SK-N-SH (cell line): ENCODE measurements at regions not wholly inside any gene's neighbourhood (a gene's known extent, or its start where the extent isn't known, plus 50 kb on each side); places are given as distances from the start of the nearest gene placed in this dataset.

Experiments
- CTCF ChIA-PET: fragments of 300-600, 350-600 bp; formaldehyde crosslinking; extraction: SDS; loops from one replicate; lab custom pipeline; 2021; lab: Yijun Ruan, JAX
- POLR2A ChIA-PET: fragments of 350-600 bp; sonication (Branson Sonifier 250); formaldehyde crosslinking; extraction: SDS; loops from one replicate; lab custom pipeline; 2020; ENCODE audit warnings: antibody characterized with exemption, inconsistent platforms; lab: Yijun Ruan, JAX
- DNase-seq: peaks from one replicate; pipeline ENCODE4 v3.0.0; 2012
- H2AFZ ChIP-seq: fragments of 200-600 bp; sonication (generic); 2 replicates; pipeline ENCODE4 v1.8.1; 2016; ENCODE audit warnings: antibody characterized with exemption, mild to moderate bottlenecking, low read depth
- H3F3A ChIP-seq: fragments of 200-600 bp; sonication (generic); replicated peaks from 2 replicates; pipeline ENCODE3; 2016; ENCODE audit warnings: antibody characterized with exemption, mild to moderate bottlenecking; ENCODE audit not compliant: insufficient read depth
- H3K27ac ChIP-seq, 2 experiments: fragments of 200-500 bp in 1 of 2; fragments of 200-600 bp in 1 of 2; sonication (Bioruptor generic) in 1 of 2; sonication (generic), shearing (Covaris generic) in 1 of 2; 2 replicates each; pipeline versions ENCODE4 v1.5.1 to v1.6.1; 2014 to 2016; ENCODE audit warnings: low read depth in 2 of 2, inconsistent platforms in 1 of 2, low read length in 1 of 2, mild to moderate bottlenecking in 1 of 2, mixed read lengths in 1 of 2
- H3K27me3 ChIP-seq: fragments of 200-600 bp; sonication (generic), shearing (Covaris generic); 2 replicates; pipeline ENCODE4 v1.6.1; 2016; ENCODE audit warnings: mixed run types; ENCODE audit not compliant: insufficient read depth
- H3K36me3 ChIP-seq, 2 experiments: fragments of 200-500 bp in 1 of 2; fragments of 200-600 bp in 1 of 2; sonication (Bioruptor generic) in 1 of 2; sonication (generic) in 1 of 2; replicated peaks in 1 of 2; 2 replicates each; pipeline versions ENCODE3 to v1.5.1; 2014 to 2016; ENCODE audit warnings: low read length in 1 of 2, mild to moderate bottlenecking in 1 of 2; ENCODE audit not compliant: insufficient read depth in 2 of 2, control insufficient read depth in 1 of 2
- H3K4me1 ChIP-seq, 2 experiments: fragments of 200-500 bp in 1 of 2; fragments of 200-600 bp in 1 of 2; sonication (Bioruptor generic) in 1 of 2; sonication (generic), shearing (Covaris generic) in 1 of 2; 2 replicates each; pipeline versions ENCODE4 v1.5.1 to v1.6.1; 2014 to 2016; ENCODE audit warnings: low read depth in 1 of 2, low read length in 1 of 2, mixed run types in 1 of 2; ENCODE audit not compliant: insufficient read depth in 2 of 2, control insufficient read depth in 1 of 2
- H3K4me2 ChIP-seq: fragments of 200-600 bp; sonication (generic), shearing (Covaris generic); 2 replicates; pipeline ENCODE4 v1.6.1; 2017; ENCODE audit warnings: mixed run types
- H3K4me3 ChIP-seq, 2 experiments: fragments of 200-500 bp in 1 of 2; fragments of 200-600 bp in 1 of 2; sonication (Bioruptor generic) in 1 of 2; sonication (generic), shearing (Covaris generic) in 1 of 2; 2 replicates each; pipeline versions ENCODE4 v1.5.1 to v1.8.1; 2014 to 2016; ENCODE audit warnings: low read depth in 2 of 2, inconsistent platforms in 1 of 2, low read length in 1 of 2, mild to moderate bottlenecking in 1 of 2, mixed read lengths in 1 of 2, moderate library complexity in 1 of 2
- H3K79me2 ChIP-seq: fragments of 200-600 bp; sonication (generic); 2 replicates; pipeline ENCODE4 v1.8.1; 2017; ENCODE audit warnings: mild to moderate bottlenecking; ENCODE audit not compliant: insufficient read depth
- H3K9ac ChIP-seq: fragments of 200-600 bp; sonication (generic); 2 replicates; pipeline ENCODE4 v1.6.1; 2017; ENCODE audit warnings: mixed run types
- H3K9me2 ChIP-seq: fragments of 200-600 bp; sonication (generic); 2 replicates; pipeline ENCODE4 v1.6.1; 2017; ENCODE audit warnings: mixed run types
- H3K9me3 ChIP-seq: fragments of 200-600 bp; sonication (generic); 2 replicates; pipeline ENCODE4 v1.6.1; 2017; ENCODE audit warnings: mixed run types, mild to moderate bottlenecking, moderate library complexity
- H4K20me1 ChIP-seq: fragments of 200-600 bp; sonication (generic); 2 replicates; pipeline ENCODE4 v1.6.1; 2017; ENCODE audit warnings: mild to moderate bottlenecking, mixed run types; ENCODE audit not compliant: insufficient read depth
- ELF1 ChIP-seq: IDR thresholded peaks from 2 replicates; pipeline ENCODE4 v1.4.0; 2012
- EP300 ChIP-seq, 2 experiments: IDR thresholded peaks; 2 replicates each; pipeline versions ENCODE4 v1.4.0 to v1.6.1; 2012; ENCODE audit warnings: borderline replicate concordance in 1 of 2, low read depth in 1 of 2, low read length in 1 of 2
- FOXM1 ChIP-seq: IDR thresholded peaks from 2 replicates; pipeline ENCODE4 v1.4.0; 2012; ENCODE audit warnings: low read depth, mild to moderate bottlenecking
- GABPA ChIP-seq: IDR thresholded peaks from 2 replicates; pipeline ENCODE4 v1.4.0; 2012; ENCODE audit warnings: low read depth, mild to moderate bottlenecking
- GATA2 ChIP-seq: sonication (generic); formaldehyde crosslinking; IDR thresholded peaks from 2 replicates; pipeline ENCODE4 v1.5.0; 2020; ENCODE audit warnings: mild to moderate bottlenecking, missing genetic modification reagents
- IRF3 ChIP-seq: fragments of 150-350 bp; IDR thresholded peaks from 2 replicates; pipeline ENCODE4 v1.6.1; 2016; ENCODE audit warnings: mild to moderate bottlenecking, low read depth, low read length
- MEF2A ChIP-seq: IDR thresholded peaks from 2 replicates; pipeline ENCODE4 v1.4.0; 2012; ENCODE audit warnings: low read depth, borderline replicate concordance
- NFIC ChIP-seq: IDR thresholded peaks from 2 replicates; pipeline ENCODE4 v1.4.0; 2012; ENCODE audit warnings: borderline replicate concordance
- RAD21 ChIP-seq: IDR thresholded peaks from 2 replicates; pipeline ENCODE4 v1.6.1; 2012; ENCODE audit warnings: mild to moderate bottlenecking, low read length
- RCOR1 ChIP-seq: fragments of 150-350 bp; IDR thresholded peaks from 2 replicates; pipeline ENCODE4 v1.6.1; 2017; ENCODE audit warnings: antibody characterized with exemption, low read length
- SIN3A ChIP-seq: IDR thresholded peaks from 2 replicates; pipeline ENCODE4 v1.6.1; 2012; ENCODE audit warnings: low read depth, mild to moderate bottlenecking, low read length, moderate library complexity, borderline replicate concordance
- TAF1 ChIP-seq: IDR thresholded peaks from 2 replicates; pipeline ENCODE4 v1.6.1; 2012; ENCODE audit warnings: low read depth, mild to moderate bottlenecking, low read length, moderate library complexity, borderline replicate concordance
- TCF12 ChIP-seq: IDR thresholded peaks from 2 replicates; pipeline ENCODE4 v1.4.0; 2012
- USF1 ChIP-seq: IDR thresholded peaks from 2 replicates; pipeline ENCODE4 v1.4.0; 2012; ENCODE audit warnings: low read depth, borderline replicate concordance
- WGBS: methylation state at CpG from one replicate; pipeline ENCODE4 v1.1.6; 2017; ENCODE audit warnings: low lambda C conversion rate; 5-methylcytosine and 5-hydroxymethylcytosine counted together

GRCh38 chr20:22098511-22098910, 393.0 kb downstream of the PAX1 start:
- Histone ChIP-seq H2AFZ (no peak overlapping the region), H4K20me1 (no peaks in the 10 kb centered on the region), H3K79me2 (no peaks in the 10 kb centered on the region), H3K4me2 (no peak overlapping the region), H3K4me1 (no peaks in the 10 kb centered on the region), H3K9me2 (no peaks in the 10 kb centered on the region), H3K4me3 (no peak overlapping the region), H3K27ac (no peak overlapping the region), H3K27me3 (no peaks in the 10 kb centered on the region), H3K9me3 (0 out of 2 replicates have a peak, but pooled peaks cover 6% of the 10 kb centered on the region), H3F3A (no peaks in the 10 kb centered on the region), H3K9ac (no peak overlapping the region), H3K36me3 (no peaks in the 10 kb centered on the region)
- TF ChIP-seq USF1 (no peak), GABPA (no peak), ELF1 (no peak), GATA2 (CRISPR knock-in tag) (no peak), SIN3A (no peak), RCOR1 (no peak), EP300 (IDR thresholded peaks at IDR 0.05; ENCODE audit: borderline replicate concordance in 1 of 2, low read depth in 1 of 2, low read length in 1 of 2) (no peak)
- 3% methylated on average over 2 of the region's 2 CpGs for WGBS
- POLR2A ChIA-PET = no interaction called here
- DNase-seq = no peak
- CTCF ChIA-PET = no interaction called here

- Histone ChIP-seq H2AFZ (no peak overlapping the region), H3K9ac (no peak overlapping the region), H3K27me3 (no peaks in the 10 kb centered on the region), H3K79me2 (no peaks in the 10 kb centered on the region)
- 2% methylated on average over 1 of the region's 1 CpG for WGBS
- no peak for TF ChIP-seq SIN3A
- TF ChIP-seq TCF12 = no peak
- no peak for TF ChIP-seq MEF2A
- TF ChIP-seq NFIC = no peak
- TF ChIP-seq, all 33 proteins: peak for 0
- DNase-seq = no peak
- no peaks in the 10 kb centered on the region for H3K9me2 ChIP-seq
- H3K4me2 ChIP-seq = no peak overlapping the region
- POLR2A ChIA-PET = no interaction called here
- H3K4me1 ChIP-seq = no peaks in the 10 kb centered on the region
- no peak overlapping the region for H3K27ac ChIP-seq
- H3K36me3 ChIP-seq = no peaks in the 10 kb centered on the region
- H3K4me3 ChIP-seq = no peak overlapping the region
- no peaks in the 10 kb centered on the region for H3F3A ChIP-seq
- CTCF ChIA-PET = no interaction called here
- H4K20me1 ChIP-seq = no peaks in the 10 kb centered on the region
- H3K9me3 ChIP-seq = 0 out of 2 replicates have a peak, but pooled peaks cover 6% of the 10 kb centered on the region
These were observed 387.7 kb downstream of the PAX1 start for GRCh38 chr20:22093122-22093521.

- Histone ChIP-seq H2AFZ (no peak overlapping the region), H3K27ac (no peak overlapping the region), H3K4me3 (no peak overlapping the region), H3K36me3 (no peaks in the 10 kb centered on the region), H3K9me3 (no peaks in the 10 kb centered on the region), H3K79me2 (no peaks in the 10 kb centered on the region), H3K4me2 (no peak overlapping the region), H3K9me2 (no peaks in the 10 kb centered on the region), H3K4me1 (no peaks in the 10 kb centered on the region), H3F3A (no peaks in the 10 kb centered on the region), H3K27me3 (no peaks in the 10 kb centered on the region), H4K20me1 (no peaks in the 10 kb centered on the region), H3K9ac (no peak overlapping the region)
- ChIA-PET POLR2A (no interaction called here), CTCF (no interaction called here)
- no peak for DNase-seq
- no peak for TF ChIP-seq NFIC
- TF ChIP-seq TAF1 = no peak
- no peak for TF ChIP-seq FOXM1
- no peak for TF ChIP-seq RAD21
- TF ChIP-seq GATA2 (CRISPR knock-in tag) = no peak
- TF ChIP-seq IRF3 = no peak
- WGBS = 10% methylated on average over 4 of the region's 4 CpGs
These were observed 383.4 kb downstream of the PAX1 start for GRCh38 chr20:22088882-22089281.
